Immature natural killer cell (primary cell): ENCODE measurements at regions not wholly inside any gene's neighbourhood (a gene's known extent, or its start where the extent isn't known, plus 50 kb on each side); places are given as distances from the start of the nearest gene placed in this dataset.
"Not testable (repeated sequence)": the region's sequence is repeated elsewhere in the genome, so short reads cannot be mapped to it uniquely, and the experiment has no call there.

ENCODE experiments used
- DNase-seq, 3 donors: peaks; one replicate each; pipeline ENCODE4 v3.0.0; 2022; ENCODE audit warnings: mixed read lengths in 1 of 3
- H3K27ac Mint-ChIP-seq, 6 donors: one replicate each; pipeline ENCODE4 v1.8.0; 2020; ENCODE audit warnings: mixed read lengths in 6 of 6, mild to moderate bottlenecking in 5 of 6, inconsistent platforms in 4 of 6, moderate library complexity in 3 of 6
- H3K27me3 Mint-ChIP-seq, 3 donors: one replicate each; pipeline ENCODE4 v1.8.0; 2020 to 2021; ENCODE audit warnings: low read depth in 3 of 3, mild to moderate bottlenecking in 3 of 3, mixed read lengths in 3 of 3, moderate library complexity in 3 of 3, inconsistent platforms in 1 of 3
- H3K36me3 Mint-ChIP-seq, 3 donors: one replicate each; pipeline ENCODE4 v1.8.0; 2020; ENCODE audit warnings: mixed read lengths in 3 of 3, inconsistent platforms in 2 of 3, mild to moderate bottlenecking in 2 of 3
- H3K4me1 Mint-ChIP-seq, 2 donors: one replicate each; pipeline ENCODE4 v1.8.0; 2020; ENCODE audit warnings: inconsistent platforms in 2 of 2, mild to moderate bottlenecking in 2 of 2, mixed read lengths in 2 of 2, moderate library complexity in 1 of 2
- H3K4me3 Mint-ChIP-seq, 5 donors: one replicate each; pipeline ENCODE4 v1.8.0; 2020; ENCODE audit warnings: mild to moderate bottlenecking in 5 of 5, mixed read lengths in 5 of 5, inconsistent platforms in 3 of 5, moderate library complexity in 3 of 5
- H3K9me3 Mint-ChIP-seq, 6 donors: one replicate each; pipeline ENCODE4 v1.8.0; 2020; ENCODE audit warnings: mild to moderate bottlenecking in 6 of 6, mixed read lengths in 6 of 6, inconsistent platforms in 4 of 6, moderate library complexity in 3 of 6

- Mint-ChIP-seq H3K4me1 (no peaks in the 10 kb centered on the region), H3K9me3 (peaks cover 0 to 5% (median 2%) of the 10 kb centered on the region in 6 donors), H3K36me3 (no peaks in the 10 kb centered on the region), H3K4me3 (no peak overlapping the region), H3K27ac (no peak overlapping the region), H3K27me3 (no peaks in the 10 kb centered on the region)
- DNase-seq: no peak
Observed at GRCh38 chr3:191068946-191069813, 129.9 kb upstream of the OSTN start.

GRCh38 chr3:191066669-191067068, 132.4 kb upstream of the OSTN start:
- Mint-ChIP-seq H3K4me3 (no peak overlapping the region), H3K27ac (no peak overlapping the region), H3K36me3 (no peaks in the 10 kb centered on the region), H3K27me3 (no peaks in the 10 kb centered on the region), H3K4me1 (no peaks in the 10 kb centered on the region), H3K9me3 (peaks cover 0 to 5% (median 2%) of the 10 kb centered on the region in 6 donors)
- DNase-seq: no peak

GRCh38 chr3:191065181-191065805, 133.7 kb upstream of the OSTN start:
- H3K4me1 Mint-ChIP-seq: no peaks in the 10 kb centered on the region
- DNase-seq: no peak
- no peaks in the 10 kb centered on the region for H3K36me3 Mint-ChIP-seq
- no peak overlapping the region for H3K4me3 Mint-ChIP-seq
- no peaks in the 10 kb centered on the region for H3K27me3 Mint-ChIP-seq
- no peak overlapping the region for H3K27ac Mint-ChIP-seq
- H3K9me3 Mint-ChIP-seq: peaks cover 0 to 5% (median 2%) of the 10 kb centered on the region in 6 donors

- Mint-ChIP-seq H3K9me3 (peaks cover 0 to 7% (median 0%) of the 10 kb centered on the region in 6 donors), H3K4me1 (no peaks in the 10 kb centered on the region), H3K27ac (no peak overlapping the region), H3K36me3 (no peaks in the 10 kb centered on the region), H3K4me3 (no peak overlapping the region), H3K27me3 (no peaks in the 10 kb centered on the region)
- DNase-seq: peak in 1 of 3 donors; percentile 0
Observed at GRCh38 chr3:191051037-191051436, 148.0 kb upstream of the OSTN start.

- Mint-ChIP-seq H3K4me1 (no peaks in the 10 kb centered on the region), H3K27ac (no peak overlapping the region), H3K4me3 (no peak overlapping the region), H3K9me3 (peaks cover 0 to 9% (median 3%) of the 10 kb centered on the region in 6 donors), H3K36me3 (no peaks in the 10 kb centered on the region), H3K27me3 (no peaks in the 10 kb centered on the region)
- no peak for DNase-seq
Observed at GRCh38 chr3:191047930-191048329, 151.1 kb upstream of the OSTN start.

GRCh38 chr3:191030929-191031328, 168.1 kb upstream of the OSTN start:
- no peak for DNase-seq
- H3K9me3 Mint-ChIP-seq: peaks cover 0 to 15% (median 3%) of the 10 kb centered on the region in 6 donors
- H3K4me3 Mint-ChIP-seq: no peak overlapping the region
- H3K27ac Mint-ChIP-seq: no peak overlapping the region
- H3K4me1 Mint-ChIP-seq: no peaks in the 10 kb centered on the region
- H3K27me3 Mint-ChIP-seq: no peaks in the 10 kb centered on the region
- no peaks in the 10 kb centered on the region for H3K36me3 Mint-ChIP-seq

- H3K27ac Mint-ChIP-seq: no peak overlapping the region
- DNase-seq: no peak
- no peak overlapping the region for H3K4me3 Mint-ChIP-seq
- no peaks in the 10 kb centered on the region for H3K4me1 Mint-ChIP-seq
- H3K36me3 Mint-ChIP-seq: no peaks in the 10 kb centered on the region
- peaks cover 1 to 15% (median 3%) of the 10 kb centered on the region in 6 donors for H3K9me3 Mint-ChIP-seq
- H3K27me3 Mint-ChIP-seq: no peaks in the 10 kb centered on the region
Observed at GRCh38 chr3:191030491-191030890, 168.0 kb upstream of the GMNC start.

GRCh38 chr3:191026746-191027145, 164.3 kb upstream of the GMNC start:
- no peak overlapping the region for H3K4me3 Mint-ChIP-seq
- no peaks in the 10 kb centered on the region for H3K36me3 Mint-ChIP-seq
- no peaks in the 10 kb centered on the region for H3K4me1 Mint-ChIP-seq
- no peak overlapping the region for H3K27ac Mint-ChIP-seq
- H3K9me3 Mint-ChIP-seq: peaks cover 0 to 10% (median 3%) of the 10 kb centered on the region in 6 donors
- no peaks in the 10 kb centered on the region for H3K27me3 Mint-ChIP-seq
- DNase-seq: no peak

GRCh38 chr3:191020730-191021396, 158.4 kb upstream of the GMNC start:
- no peak for DNase-seq
- Mint-ChIP-seq H3K4me3 (no peak overlapping the region), H3K9me3 (peaks cover 0 to 13% (median 5%) of the 10 kb centered on the region in 6 donors), H3K4me1 (no peaks in the 10 kb centered on the region), H3K36me3 (no peaks in the 10 kb centered on the region), H3K27me3 (peaks cover 0 to 1% (median 0%) of the 10 kb centered on the region in 3 donors), H3K27ac (no peak overlapping the region)

DNA sequence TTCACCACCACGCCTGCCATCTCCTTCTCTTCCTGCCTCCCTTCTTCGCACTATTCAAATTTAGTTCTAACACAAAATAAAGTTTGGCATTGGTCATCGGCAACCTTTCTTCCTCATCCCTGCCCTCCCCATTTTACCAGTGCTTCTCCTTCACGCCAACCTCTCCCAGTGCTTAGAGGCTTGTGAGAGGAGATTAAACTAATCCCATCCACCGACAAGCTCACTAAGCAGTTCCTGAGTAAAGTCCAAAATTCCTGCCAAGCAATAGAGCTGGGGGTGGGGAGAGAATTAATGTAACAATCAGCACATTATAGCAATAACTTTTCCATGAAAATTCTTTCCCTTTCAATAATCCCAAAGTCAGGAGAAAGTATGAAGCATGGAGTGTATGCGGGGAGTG, 157.4 kb upstream of the GMNC start:
- H3K9me3 Mint-ChIP-seq: peaks cover 0 to 13% (median 7%) of the 10 kb centered on the region in 6 donors
- H3K4me3 Mint-ChIP-seq: no peak overlapping the region
- H3K36me3 Mint-ChIP-seq: no peaks in the 10 kb centered on the region
- H3K27me3 Mint-ChIP-seq: peaks cover 0 to 1% (median 0%) of the 10 kb centered on the region in 3 donors
- no peak for DNase-seq
- no peaks in the 10 kb centered on the region for H3K4me1 Mint-ChIP-seq
- no peak overlapping the region for H3K27ac Mint-ChIP-seq

DNA sequence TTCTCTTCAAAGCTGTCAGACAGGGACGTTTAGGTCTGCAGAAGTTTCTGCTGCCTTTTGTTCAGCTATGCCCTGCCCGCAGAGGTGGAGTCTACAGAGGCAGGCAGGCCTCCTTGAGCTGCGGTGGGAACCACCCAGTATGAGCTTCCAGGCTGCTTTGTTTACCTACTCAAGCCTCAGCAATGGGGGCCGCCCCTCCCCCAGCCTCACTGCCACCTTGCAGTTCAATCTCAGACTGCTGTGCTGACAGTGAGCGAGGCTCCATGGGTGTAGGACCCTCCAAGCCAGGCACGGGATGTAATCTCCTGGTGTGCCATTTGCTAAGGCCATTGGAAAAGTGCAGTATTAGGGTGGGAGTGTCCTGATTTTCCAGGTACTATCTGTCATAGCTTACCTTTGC, 153.5 kb upstream of the GMNC start:
- peaks cover 6 to 19% (median 17%) of the 10 kb centered on the region in 6 donors for H3K9me3 Mint-ChIP-seq
- not testable (repeated sequence) for H3K4me3 Mint-ChIP-seq, H3K27ac Mint-ChIP-seq, DNase-seq, H3K27me3 Mint-ChIP-seq, H3K36me3 Mint-ChIP-seq, H3K4me1 Mint-ChIP-seq

DNA sequence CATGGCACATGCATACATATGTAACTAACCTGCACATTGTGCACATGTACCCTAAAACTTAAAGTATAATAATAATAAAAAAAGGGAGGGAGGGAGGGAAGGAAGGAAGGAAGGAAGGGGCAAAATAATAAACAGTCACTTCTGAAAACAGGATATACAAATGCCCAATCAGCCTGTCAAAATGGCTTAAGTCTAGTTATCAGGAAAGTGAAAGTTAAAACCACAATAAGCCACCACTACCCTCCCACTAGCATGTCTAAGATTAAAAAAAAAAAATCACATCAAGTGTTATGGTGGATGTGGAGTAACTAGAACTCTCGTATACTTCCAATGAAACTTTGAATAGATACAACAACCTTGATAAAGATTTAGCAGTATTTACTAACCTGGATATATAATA, 145.6 kb upstream of the GMNC start:
- no peak for DNase-seq
- no peaks in the 10 kb centered on the region for H3K36me3 Mint-ChIP-seq
- no peaks in the 10 kb centered on the region for H3K4me1 Mint-ChIP-seq
- H3K4me3 Mint-ChIP-seq: no peak overlapping the region
- H3K27ac Mint-ChIP-seq: no peak overlapping the region
- peaks cover 5 to 23% (median 6%) of the 10 kb centered on the region in 6 donors for H3K9me3 Mint-ChIP-seq
- peaks cover 1 to 2% (median 2%) of the 10 kb centered on the region in 3 donors for H3K27me3 Mint-ChIP-seq

DNA sequence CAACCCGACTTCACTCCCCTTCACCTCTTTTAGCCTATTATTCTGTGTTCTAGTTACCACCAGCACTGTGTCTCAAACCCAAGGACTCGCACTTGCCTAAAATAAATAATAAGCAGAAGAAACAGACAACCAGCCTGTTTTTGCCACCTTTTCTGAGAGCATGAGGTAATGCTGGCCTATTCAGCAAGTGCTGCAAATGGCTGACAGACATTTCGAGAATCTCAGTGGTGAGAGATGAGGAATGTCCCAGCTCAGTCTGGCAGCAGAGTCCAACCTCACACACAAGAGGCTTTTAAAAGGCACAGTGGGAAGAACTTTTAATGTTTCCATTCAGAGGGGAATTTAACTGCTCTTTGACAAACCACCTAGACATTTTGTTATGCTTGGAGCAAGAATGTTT, 143.3 kb upstream of the GMNC start:
- Mint-ChIP-seq H3K4me3 (no peak overlapping the region), H3K36me3 (no peaks in the 10 kb centered on the region), H3K9me3 (peaks cover 0 to 23% (median 7%) of the 10 kb centered on the region in 6 donors), H3K27ac (no peak overlapping the region), H3K4me1 (no peaks in the 10 kb centered on the region), H3K27me3 (peaks cover 0 to 2% (median 1%) of the 10 kb centered on the region in 3 donors)
- no peak for DNase-seq

GRCh38 chr3:191003742-191004141, 141.2 kb upstream of the GMNC start:
- H3K9me3 Mint-ChIP-seq: peaks cover 2 to 26% (median 6%) of the 10 kb centered on the region in 6 donors
- peaks cover 0 to 2% (median 1%) of the 10 kb centered on the region in 3 donors for H3K27me3 Mint-ChIP-seq
- H3K4me3 Mint-ChIP-seq: no peak overlapping the region
- no peaks in the 10 kb centered on the region for H3K36me3 Mint-ChIP-seq
- no peak overlapping the region for H3K27ac Mint-ChIP-seq
- no peaks in the 10 kb centered on the region for H3K4me1 Mint-ChIP-seq
- DNase-seq: no peak
